Nephron progenitor cell (in vitro differentiated cells): ENCODE measurements at regions not wholly inside any gene's neighbourhood (a gene's known extent, or its start where the extent isn't known, plus 50 kb on each side); places are given as distances from the start of the nearest gene placed in this dataset.

Experiments used
- DNase-seq: peaks from one replicate; pipeline ENCODE4 v3.0.0; 2021
- H3K27ac Mint-ChIP-seq: 2 replicates; pipeline ENCODE4 v1.8.0; 2021; ENCODE audit warnings: mild to moderate bottlenecking, moderate library complexity, mixed read lengths
- H3K27me3 Mint-ChIP-seq: 2 replicates; pipeline ENCODE4 v1.8.0; 2021; ENCODE audit warnings: mild to moderate bottlenecking, low read depth, mixed read lengths; ENCODE audit not compliant: poor library complexity
- H3K36me3 Mint-ChIP-seq: 2 replicates; pipeline ENCODE4 v1.8.0; 2021; ENCODE audit warnings: low read depth, mixed read lengths
- H3K4me1 Mint-ChIP-seq: 2 replicates; pipeline ENCODE4 v1.8.0; 2021; ENCODE audit warnings: mixed read lengths
- H3K4me3 Mint-ChIP-seq: 2 replicates; pipeline ENCODE4 v1.8.0; 2021; ENCODE audit warnings: mild to moderate bottlenecking, moderate library complexity, mixed read lengths
- H3K9me3 Mint-ChIP-seq: 2 replicates; pipeline ENCODE4 v1.8.0; 2021; ENCODE audit warnings: mild to moderate bottlenecking, moderate library complexity, mixed read lengths
- TF ChIP-seq, protein P1 (sequence below): fragments of 200-600 bp; sonication (generic); IDR thresholded peaks from 2 replicates; pipeline ENCODE4 v1.5.0; 2021; ENCODE audit warnings: antibody characterized with exemption

DNA sequence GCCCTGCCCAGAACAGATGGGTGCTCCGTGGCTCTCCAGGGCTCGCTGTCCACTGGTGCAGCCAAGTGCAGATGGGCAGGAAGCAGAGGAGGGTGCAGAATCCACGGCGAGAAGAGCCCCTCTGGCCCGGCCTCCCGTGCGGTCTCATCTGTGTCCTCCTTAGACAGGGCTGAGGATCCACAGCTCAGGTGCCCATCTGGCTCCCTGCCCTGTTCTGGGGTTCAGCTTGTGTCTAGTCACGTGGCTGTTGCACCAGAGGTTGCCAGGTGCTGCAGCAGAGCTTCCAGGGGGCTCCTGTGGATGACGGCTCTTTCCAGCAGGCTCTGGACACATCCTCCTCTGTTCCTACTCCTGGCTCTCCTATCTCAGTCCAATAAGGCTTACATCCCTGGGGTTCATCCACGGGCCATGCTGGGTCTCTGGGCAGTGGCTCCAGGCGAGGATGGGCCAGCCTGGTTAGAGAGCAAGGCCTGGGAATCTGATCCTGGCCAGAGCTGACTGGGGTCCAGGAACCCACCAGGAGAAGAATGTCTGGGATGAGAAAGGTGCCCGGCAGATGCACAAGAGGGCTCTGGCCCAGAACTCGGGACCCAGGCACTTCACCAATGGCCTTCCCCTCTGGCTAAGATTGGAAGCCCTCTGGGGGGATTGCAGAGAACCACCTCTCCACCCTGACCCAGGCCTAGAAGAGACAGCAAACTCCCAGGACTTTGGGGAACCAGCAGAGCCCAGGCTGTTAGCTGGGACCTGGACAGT lies 116.3 kb upstream of the ID2 start:
- DNase-seq, result no peak
- H3K27me3 Mint-ChIP-seq, result peaks cover 3% of the 10 kb centered on the region
- H3K27ac Mint-ChIP-seq, result no peak overlapping the region
- TF ChIP-seq, protein P1, sequence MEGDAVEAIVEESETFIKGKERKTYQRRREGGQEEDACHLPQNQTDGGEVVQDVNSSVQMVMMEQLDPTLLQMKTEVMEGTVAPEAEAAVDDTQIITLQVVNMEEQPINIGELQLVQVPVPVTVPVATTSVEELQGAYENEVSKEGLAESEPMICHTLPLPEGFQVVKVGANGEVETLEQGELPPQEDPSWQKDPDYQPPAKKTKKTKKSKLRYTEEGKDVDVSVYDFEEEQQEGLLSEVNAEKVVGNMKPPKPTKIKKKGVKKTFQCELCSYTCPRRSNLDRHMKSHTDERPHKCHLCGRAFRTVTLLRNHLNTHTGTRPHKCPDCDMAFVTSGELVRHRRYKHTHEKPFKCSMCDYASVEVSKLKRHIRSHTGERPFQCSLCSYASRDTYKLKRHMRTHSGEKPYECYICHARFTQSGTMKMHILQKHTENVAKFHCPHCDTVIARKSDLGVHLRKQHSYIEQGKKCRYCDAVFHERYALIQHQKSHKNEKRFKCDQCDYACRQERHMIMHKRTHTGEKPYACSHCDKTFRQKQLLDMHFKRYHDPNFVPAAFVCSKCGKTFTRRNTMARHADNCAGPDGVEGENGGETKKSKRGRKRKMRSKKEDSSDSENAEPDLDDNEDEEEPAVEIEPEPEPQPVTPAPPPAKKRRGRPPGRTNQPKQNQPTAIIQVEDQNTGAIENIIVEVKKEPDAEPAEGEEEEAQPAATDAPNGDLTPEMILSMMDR, result no peak
- H3K4me3 Mint-ChIP-seq, result no peak overlapping the region
- peaks cover 11% of the 10 kb centered on the region for H3K36me3 Mint-ChIP-seq
- peaks cover 60% of the 10 kb centered on the region for H3K4me1 Mint-ChIP-seq
- peaks cover 21% of the 10 kb centered on the region for H3K9me3 Mint-ChIP-seq

GRCh38 chr2:8566155-8566670 lies 115.6 kb upstream of the ID2 start:
- H3K36me3 Mint-ChIP-seq, result peaks cover 7% of the 10 kb centered on the region
- peaks cover 15% of the 10 kb centered on the region for H3K9me3 Mint-ChIP-seq
- no peak for DNase-seq
- TF ChIP-seq, protein P1, result no peak
- peaks cover 3% of the 10 kb centered on the region for H3K27me3 Mint-ChIP-seq
- H3K4me3 Mint-ChIP-seq, result no peak overlapping the region
- H3K4me1 Mint-ChIP-seq, result peaks cover 66% of the 10 kb centered on the region
- no peak overlapping the region for H3K27ac Mint-ChIP-seq

DNA sequence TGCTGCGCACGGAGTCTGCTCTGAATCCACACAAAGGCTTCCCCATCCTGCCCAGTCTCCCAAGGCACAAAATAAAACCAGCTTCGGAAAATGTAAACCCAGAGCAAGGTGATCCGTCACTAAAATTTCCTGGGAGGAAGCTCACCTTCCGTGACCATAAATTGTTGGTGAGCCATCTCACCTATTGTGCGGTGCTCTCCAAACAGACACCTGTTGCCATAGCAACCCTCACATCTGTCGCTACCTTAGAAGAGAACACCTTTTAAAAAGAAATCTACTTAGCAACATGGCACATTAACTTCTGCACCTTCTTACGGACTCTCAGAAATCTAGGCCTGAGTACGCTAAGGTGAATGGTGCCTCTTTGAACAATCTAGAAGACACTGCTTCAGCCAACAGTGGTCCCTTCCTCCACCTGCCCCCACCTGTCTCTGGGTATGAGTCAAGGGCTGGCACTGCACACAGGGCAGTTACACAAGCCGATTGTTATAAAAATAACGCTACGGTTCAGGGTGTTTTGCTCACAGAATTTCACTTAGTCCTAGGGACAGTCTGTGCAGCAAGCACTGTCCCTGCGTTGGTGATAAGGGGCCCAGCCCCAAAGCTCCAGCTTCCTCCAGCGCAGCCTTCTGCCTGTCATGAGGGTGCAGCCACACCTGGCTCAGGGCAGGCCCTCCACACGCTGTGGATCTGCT lies 114.9 kb upstream of the ID2 start:
- TF ChIP-seq, protein P1, result no peak
- H3K36me3 Mint-ChIP-seq, result peaks cover 5% of the 10 kb centered on the region
- peaks cover 10% of the 10 kb centered on the region for H3K9me3 Mint-ChIP-seq
- H3K4me3 Mint-ChIP-seq, result no peak overlapping the region
- peaks cover 73% of the 10 kb centered on the region for H3K4me1 Mint-ChIP-seq
- H3K27me3 Mint-ChIP-seq, result peaks cover 5% of the 10 kb centered on the region
- no peak for DNase-seq
- peak overlapping the region; percentile 59 for H3K27ac Mint-ChIP-seq

DNA sequence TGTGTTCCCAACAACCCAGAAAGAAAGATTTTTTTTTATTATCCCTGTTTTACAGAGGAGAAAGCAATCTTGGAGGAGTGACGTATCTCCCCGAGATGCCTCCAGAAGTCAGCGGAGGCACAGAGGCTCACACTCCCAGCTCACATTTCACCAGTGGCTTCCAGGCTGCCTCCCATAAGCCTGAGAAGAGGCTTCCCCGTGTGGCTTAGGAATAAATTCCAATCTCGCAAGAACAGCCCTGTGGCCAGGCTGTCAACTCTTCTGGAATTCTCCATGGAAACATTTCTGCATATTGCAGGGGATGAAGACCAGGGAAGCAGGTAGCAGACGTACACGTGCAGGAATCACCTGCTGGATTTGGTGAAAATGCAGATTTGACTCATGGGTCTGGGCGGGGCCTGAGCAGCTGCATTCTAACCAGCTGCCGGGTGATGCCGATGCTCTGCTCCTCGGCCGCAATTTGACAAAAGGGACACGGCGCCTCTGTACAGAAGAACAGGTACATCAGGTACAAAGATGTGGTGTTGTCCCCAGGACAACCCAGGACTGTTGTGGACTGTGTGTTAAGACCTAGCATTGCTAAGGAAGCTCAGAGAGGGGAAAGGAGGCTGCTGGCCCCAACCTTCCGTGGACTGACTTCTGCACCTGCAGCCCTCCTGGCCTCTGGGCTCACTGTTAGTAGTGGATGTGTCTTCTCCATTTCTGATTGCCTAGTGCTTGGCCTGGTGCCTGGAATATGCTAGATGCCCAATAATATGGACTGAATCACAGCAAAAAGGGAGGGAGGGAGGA lies 114.2 kb upstream of the ID2 start:
- Mint-ChIP-seq H3K4me3 (no peak overlapping the region), H3K36me3 (no peaks in the 10 kb centered on the region), H3K27ac (peak overlapping the region; percentile 59), H3K4me1 (peaks cover 81% of the 10 kb centered on the region), H3K27me3 (peaks cover 5% of the 10 kb centered on the region), H3K9me3 (peaks cover 3% of the 10 kb centered on the region)
- TF ChIP-seq, protein P1, result no peak
- no peak for DNase-seq

GRCh38 chr2:8568543-8569302 lies 113.1 kb upstream of the ID2 start:
- H3K27me3 Mint-ChIP-seq, result peaks cover 5% of the 10 kb centered on the region
- peak overlapping the region; percentile 72 for H3K27ac Mint-ChIP-seq
- peak overlapping the region; percentile 22 for H3K4me3 Mint-ChIP-seq
- TF ChIP-seq, protein P1, result no peak
- no peak for DNase-seq
- peaks cover 91% of the 10 kb centered on the region for H3K4me1 Mint-ChIP-seq
- no peaks in the 10 kb centered on the region for H3K36me3 Mint-ChIP-seq
- H3K9me3 Mint-ChIP-seq, result no peaks in the 10 kb centered on the region
